HG03139 (cell line): ENCODE measurements at regions not wholly inside any gene's neighbourhood (a gene's known extent, or its start where the extent isn't known, plus 50 kb on each side); places are given as distances from the start of the nearest gene placed in this dataset.

Experiments used
- ATAC-seq: cut with Tn5 transposase; IDR thresholded peaks from one replicate; pipeline ENCODE4 v1.9.1; 2021; ENCODE audit not compliant: unreplicated experiment

- ATAC-seq: no peak
Measured at GRCh38 chr2:220915092-220915623, 656.9 kb downstream of the EPHA4 start.

GRCh38 chr2:220916931-220917330, 655.2 kb downstream of the EPHA4 start:
- ATAC-seq: no peak

- ATAC-seq: no peak
Measured at GRCh38 chr2:220930271-220931076, 641.6 kb downstream of the EPHA4 start.

GRCh38 chr2:220931491-220931890, 640.6 kb downstream of the EPHA4 start:
- no peak for ATAC-seq

GRCh38 chr2:220932041-220932440, 640.1 kb downstream of the EPHA4 start:
- no peak for ATAC-seq

- ATAC-seq: peak; percentile 49
Measured at GRCh38 chr2:220935789-220936321, 636.2 kb downstream of the EPHA4 start.

GRCh38 chr2:220936641-220937197, 635.4 kb downstream of the EPHA4 start:
- ATAC-seq: no peak

- ATAC-seq: no peak
Measured at GRCh38 chr2:220937245-220937644, 634.9 kb downstream of the EPHA4 start.

- no peak for ATAC-seq
Measured at GRCh38 chr2:220940646-220941045, 631.5 kb downstream of the EPHA4 start.

- ATAC-seq: no peak
Measured at GRCh38 chr2:220941683-220942082, 630.4 kb downstream of the EPHA4 start.

GRCh38 chr2:220946552-220946951, 625.6 kb downstream of the EPHA4 start:
- ATAC-seq: no peak

- ATAC-seq: no peak
Measured at GRCh38 chr2:220948579-220948978, 623.5 kb downstream of the EPHA4 start.

- ATAC-seq: no peak
Measured at GRCh38 chr2:220949466-220949865, 622.6 kb downstream of the EPHA4 start.

- no peak for ATAC-seq
Measured at GRCh38 chr2:220955776-220956175, 616.3 kb downstream of the EPHA4 start.

GRCh38 chr2:220956429-220956828, 615.7 kb downstream of the EPHA4 start:
- ATAC-seq: no peak

GRCh38 chr2:220959391-220959802, 612.7 kb downstream of the EPHA4 start:
- ATAC-seq: no peak

- no peak for ATAC-seq
Measured at GRCh38 chr2:220961143-220961860, 610.8 kb downstream of the EPHA4 start.

- no peak for ATAC-seq
Measured at GRCh38 chr2:220962556-220962955, 609.5 kb downstream of the EPHA4 start.

- ATAC-seq: no peak
Measured at GRCh38 chr2:220963076-220963475, 609.0 kb downstream of the EPHA4 start.

GRCh38 chr2:220963930-220964329, 608.2 kb downstream of the EPHA4 start:
- ATAC-seq: no peak

- no peak for ATAC-seq
Measured at GRCh38 chr2:220966636-220967035, 605.5 kb downstream of the EPHA4 start.
